Astrocyte of the spinal cord (primary cell): ENCODE measurements at regions not wholly inside any gene's neighbourhood (a gene's known extent, or its start where the extent isn't known, plus 50 kb on each side); places are given as distances from the start of the nearest gene placed in this dataset.

Experiments
- DNase-seq: peaks from one replicate; pipeline ENCODE4 v3.0.0; 2011; ENCODE audit warnings: low read depth, low spot score
- H3K4me3 ChIP-seq: 2 replicates; pipeline ENCODE4 v1.5.1; 2011; ENCODE audit warnings: low read depth, mild to moderate bottlenecking, low read length, moderate library complexity
- in situ Hi-C: cut with HindIII; loops from 2 replicates; pipeline ENCODE4 v1.10.0; 2017; ENCODE audit warnings: low sequenced_read_pairs
- TF ChIP-seq, protein P1 (sequence below): IDR thresholded peaks from 2 replicates; pipeline ENCODE4 v1.5.1; 2012; ENCODE audit warnings: low read depth, mild to moderate bottlenecking, low read length, inconsistent platforms

DNA sequence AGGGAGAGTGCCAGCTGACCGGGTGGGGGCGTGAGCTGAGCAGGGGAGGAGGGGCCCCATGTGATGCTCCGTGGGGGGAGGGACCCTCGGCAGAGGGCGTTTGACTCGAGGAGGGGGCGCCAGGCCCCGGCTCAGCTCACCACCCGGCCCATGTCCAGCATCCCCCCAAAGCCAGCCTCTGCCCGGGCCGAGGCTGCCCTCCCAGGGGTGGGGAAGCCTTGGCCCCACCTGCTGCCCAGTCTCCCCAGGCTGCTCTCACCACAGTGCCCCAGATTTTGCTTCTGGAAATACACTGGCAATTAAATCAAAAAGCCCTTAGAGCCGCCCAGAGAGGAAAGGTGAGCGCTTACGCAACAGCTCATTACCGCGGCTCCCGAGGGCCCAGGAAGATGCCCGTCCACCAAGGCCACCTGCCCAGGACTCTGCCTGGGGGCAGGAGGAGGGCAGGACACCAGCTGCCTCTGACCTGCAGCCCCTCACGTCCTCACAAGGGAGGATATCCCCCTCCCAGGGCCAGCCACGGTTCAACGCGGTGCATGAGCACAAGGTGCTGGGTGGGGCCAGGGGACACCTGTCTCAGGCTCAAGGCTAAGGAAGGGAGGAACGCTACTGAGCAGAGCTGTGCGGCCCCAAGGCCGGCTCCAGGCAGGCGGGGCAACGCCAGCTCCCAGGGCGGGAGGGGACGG lies 70.0 kb upstream of the INPP5A start:
- no peak for DNase-seq
- in situ Hi-C loops, result no loop called here

DNA sequence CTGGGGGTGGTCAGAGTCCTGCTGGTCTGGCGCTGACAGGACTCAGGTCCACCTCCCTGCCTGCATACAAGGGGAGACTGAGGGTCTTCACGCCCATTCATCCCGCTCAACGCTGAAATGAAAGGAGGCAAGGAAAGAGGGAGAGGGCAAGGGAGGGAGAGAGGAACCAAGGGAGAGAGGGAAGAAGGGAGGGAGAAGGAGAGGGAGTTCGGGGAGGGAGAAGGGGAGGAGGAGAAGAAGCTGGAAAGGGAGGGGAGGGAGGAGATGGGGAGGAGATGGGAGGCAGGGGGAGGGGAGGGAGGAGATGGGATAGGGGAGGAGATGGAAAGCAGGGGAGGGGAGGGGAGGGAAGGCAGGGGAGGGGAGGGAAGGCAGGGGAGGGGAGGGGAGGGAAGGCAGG lies 69.4 kb upstream of the INPP5A start:
- no peak overlapping the region for H3K4me3 ChIP-seq
- DNase-seq, result no peak
- in situ Hi-C loops, result no loop called here
- TF ChIP-seq, protein P1, sequence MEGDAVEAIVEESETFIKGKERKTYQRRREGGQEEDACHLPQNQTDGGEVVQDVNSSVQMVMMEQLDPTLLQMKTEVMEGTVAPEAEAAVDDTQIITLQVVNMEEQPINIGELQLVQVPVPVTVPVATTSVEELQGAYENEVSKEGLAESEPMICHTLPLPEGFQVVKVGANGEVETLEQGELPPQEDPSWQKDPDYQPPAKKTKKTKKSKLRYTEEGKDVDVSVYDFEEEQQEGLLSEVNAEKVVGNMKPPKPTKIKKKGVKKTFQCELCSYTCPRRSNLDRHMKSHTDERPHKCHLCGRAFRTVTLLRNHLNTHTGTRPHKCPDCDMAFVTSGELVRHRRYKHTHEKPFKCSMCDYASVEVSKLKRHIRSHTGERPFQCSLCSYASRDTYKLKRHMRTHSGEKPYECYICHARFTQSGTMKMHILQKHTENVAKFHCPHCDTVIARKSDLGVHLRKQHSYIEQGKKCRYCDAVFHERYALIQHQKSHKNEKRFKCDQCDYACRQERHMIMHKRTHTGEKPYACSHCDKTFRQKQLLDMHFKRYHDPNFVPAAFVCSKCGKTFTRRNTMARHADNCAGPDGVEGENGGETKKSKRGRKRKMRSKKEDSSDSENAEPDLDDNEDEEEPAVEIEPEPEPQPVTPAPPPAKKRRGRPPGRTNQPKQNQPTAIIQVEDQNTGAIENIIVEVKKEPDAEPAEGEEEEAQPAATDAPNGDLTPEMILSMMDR, result no peak

More for the DNA sequence above, 70.0 kb upstream of the INPP5A start:
- H3K4me3 ChIP-seq, result no peak overlapping the region
- TF ChIP-seq, protein P1, result no peak

DNA sequence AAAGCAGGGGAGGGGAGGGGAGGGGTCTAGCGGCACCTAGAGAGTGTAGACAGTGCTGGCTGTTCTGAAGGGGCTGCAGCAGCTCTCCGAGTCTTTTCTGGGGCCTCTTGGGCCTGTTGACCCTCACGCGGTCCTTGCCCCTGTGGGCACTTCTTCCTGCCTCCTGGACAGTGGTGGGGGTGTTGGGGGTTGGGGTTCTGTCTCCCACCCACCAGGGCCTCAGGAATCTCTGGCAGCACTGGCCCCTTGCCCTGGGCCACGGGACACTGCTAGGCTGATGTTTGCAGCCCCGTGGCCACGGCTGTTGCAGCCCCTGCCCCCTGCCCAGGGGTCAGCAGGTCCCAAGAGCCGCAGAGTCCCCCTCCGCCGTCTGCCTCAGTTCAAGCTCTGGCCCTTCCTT lies 68.9 kb upstream of the INPP5A start:
- in situ Hi-C loops, result no loop called here
- DNase-seq, result no peak
- TF ChIP-seq, protein P1, result no peak
- no peak overlapping the region for H3K4me3 ChIP-seq

DNA sequence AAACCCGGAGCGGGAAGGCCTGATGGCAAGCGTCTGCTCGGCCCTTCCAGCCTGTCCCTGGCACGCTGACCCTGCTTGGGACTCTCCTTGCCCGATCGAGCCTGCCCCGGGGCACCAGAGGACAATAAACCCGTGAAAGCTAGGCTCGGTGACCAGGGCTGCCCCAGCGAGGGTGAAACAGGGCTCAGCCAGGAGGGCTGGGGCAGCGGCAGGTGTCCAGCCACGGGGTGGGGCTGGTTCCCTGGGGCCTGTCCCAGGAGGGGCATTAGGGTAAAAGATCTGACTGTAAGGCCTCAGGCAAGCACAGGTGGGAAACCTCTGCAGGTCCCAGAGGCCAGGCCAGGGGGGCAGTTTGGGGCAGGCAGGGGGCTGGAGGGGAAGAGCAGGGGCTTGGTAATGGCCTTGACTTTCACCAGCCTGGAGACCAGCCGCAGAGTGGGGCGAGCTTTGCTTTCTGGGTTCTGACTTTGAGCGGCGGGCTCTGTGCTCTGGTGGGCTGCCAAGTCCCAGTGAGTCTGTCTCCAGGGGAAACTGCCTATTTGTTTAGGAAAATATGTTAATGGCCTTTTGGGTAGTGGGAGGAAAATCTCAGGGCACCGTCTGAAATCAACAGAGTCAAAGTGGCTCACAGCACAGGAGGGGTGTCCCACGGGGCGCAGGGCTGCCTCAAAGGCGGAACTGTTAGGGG lies 68.2 kb upstream of the INPP5A start:
- DNase-seq, result peak; percentile 50
- in situ Hi-C loops, result no loop called here

DNA sequence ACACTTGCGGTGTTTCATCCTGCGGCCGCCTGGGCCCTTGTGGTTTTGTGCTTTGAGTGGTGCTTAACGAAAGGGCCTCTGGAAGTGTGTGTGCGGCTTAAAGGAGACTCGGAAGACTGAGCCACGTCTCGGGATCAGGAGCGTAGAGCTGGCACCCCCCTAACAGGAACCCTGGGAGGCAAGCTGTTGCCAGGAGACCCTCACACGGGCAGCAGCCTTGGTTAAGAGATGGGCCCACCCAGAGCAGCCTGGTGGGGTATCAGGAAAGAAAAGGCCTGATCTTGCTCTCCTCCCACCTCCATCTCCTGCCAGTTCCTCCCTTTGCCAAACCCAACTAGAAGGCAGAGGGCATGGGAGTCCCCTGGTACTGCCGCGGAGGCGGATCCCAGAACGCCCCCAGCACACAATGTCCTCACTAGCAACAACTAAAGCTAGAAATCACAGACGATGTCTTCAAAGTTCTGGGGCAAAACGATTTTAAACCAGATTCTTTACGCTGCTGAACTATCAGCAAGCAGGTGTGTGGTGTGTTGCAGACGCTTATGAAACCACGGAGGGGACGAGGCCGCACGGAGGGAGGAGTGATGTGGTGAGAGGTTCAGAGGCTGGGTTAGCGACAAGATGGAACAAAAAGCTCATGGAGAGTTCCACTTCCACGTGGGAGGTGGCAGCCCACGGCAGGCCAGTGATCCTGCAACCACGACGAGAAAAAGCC lies 67.0 kb upstream of the INPP5A start:
- TF ChIP-seq, protein P1, result no peak
- peak; percentile 41 for DNase-seq
- H3K4me3 ChIP-seq, result no peak overlapping the region
- in situ Hi-C loops, result no loop called here

More for the DNA sequence above, 68.2 kb upstream of the INPP5A start:
- TF ChIP-seq, protein P1, result no peak
- H3K4me3 ChIP-seq, result no peak overlapping the region

DNA sequence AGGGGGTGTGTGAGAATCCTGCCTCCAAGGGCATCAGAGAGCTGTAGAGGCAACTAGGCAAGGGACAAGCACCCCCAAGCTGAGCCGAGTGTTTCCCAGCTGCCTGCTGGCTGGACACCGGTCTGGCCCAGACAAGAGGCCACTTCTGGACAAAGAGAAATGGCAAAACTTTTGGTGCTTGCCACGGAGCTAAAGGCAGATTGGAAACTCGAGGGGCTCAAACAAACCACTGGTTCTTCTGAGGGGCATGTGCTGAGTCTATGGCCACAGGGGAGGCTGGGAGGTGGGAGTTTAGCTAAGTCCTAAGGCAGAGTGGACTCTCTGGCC lies 66.5 kb upstream of the INPP5A start:
- in situ Hi-C loops, result no loop called here
- TF ChIP-seq, protein P1, result no peak
- no peak for DNase-seq
- H3K4me3 ChIP-seq, result no peak overlapping the region
